GM21619 (cell line): ENCODE measurements at regions not wholly inside any gene's neighbourhood (a gene's known extent, or its start where the extent isn't known, plus 50 kb on each side); places are given as distances from the start of the nearest gene placed in this dataset.

Experiments
- ATAC-seq: cut with Tn5 transposase; IDR thresholded peaks from one replicate; pipeline ENCODE4 v1.9.1; 2021; ENCODE audit not compliant: unreplicated experiment

DNA sequence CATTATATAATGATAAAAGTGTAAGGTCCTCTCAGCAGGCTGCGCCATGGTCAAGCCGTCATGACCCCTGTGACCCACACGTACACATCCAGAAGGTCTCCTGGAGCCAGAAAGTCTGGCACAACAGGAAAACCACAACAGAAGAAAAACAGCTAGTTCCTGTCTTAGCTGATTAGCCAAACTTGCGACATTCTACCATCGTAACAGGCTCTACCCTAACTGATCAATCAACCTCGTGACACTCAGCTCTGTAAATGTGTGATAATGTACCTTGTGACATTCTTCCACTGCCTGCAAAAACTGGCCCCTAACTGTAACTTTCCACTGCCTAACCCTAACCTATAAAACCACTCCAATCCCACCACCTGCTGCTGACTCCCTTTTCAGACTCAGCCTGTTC is 316.4 kb upstream of the TUSC1 start:
- no peak for ATAC-seq

DNA sequence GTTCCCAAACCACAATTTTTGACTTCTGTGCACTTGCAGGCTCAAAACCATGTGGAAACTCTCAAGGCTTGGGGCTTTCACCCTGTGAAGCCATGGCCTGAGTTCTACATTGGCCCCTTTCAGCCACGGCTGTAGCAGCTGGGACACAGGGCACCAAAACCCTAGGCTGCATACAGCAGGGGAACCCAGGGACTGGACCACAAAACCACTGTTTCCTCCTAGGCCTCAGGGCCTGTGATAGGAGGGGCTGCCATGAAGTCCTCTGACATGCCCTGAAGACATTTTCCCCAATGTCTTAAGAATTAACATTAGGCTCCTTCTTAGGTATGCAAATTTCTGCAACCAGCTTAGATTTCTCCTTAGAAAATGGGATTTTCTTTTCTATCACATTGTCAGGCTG is 312.1 kb upstream of the TUSC1 start:
- ATAC-seq: no peak

DNA sequence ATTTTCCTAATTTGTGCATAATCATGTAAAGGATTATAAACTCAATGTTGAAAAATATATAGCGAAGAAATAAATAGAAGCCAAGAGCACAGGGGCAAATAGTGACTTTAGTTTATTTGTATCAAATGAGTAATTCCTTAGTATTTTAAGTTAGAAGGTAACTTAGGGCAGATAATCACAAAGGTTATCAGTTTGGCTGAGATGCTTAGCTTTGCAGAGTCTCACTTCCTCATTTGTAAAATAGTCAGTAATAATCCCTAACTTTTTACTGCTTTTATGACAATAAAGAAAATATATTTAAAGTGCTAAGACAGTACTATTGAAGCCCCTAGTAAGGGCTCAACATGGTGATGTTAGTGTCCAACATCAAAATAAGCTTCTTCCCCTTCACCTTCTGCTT is 297.4 kb upstream of the TUSC1 start:
- ATAC-seq: no peak

DNA sequence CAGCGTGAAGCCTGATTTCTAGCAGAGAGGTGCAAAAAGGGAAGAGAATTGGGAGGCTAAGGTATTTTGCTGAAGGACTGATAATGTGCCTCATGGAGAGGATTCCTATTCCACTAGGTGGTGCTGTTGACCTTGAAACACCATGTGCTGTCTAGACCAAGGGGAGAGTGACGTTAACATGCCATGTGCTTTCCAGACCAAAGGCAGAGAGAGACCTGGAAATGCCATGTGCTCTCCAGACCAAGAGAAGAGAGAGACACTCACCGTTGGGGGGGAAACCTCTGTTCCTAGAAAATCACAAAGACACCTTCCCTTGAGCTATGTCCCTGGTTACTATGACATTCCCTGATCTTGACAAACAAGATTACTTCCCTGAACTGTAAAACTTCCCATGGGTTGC is 286.0 kb upstream of the TUSC1 start:
- no peak for ATAC-seq

DNA sequence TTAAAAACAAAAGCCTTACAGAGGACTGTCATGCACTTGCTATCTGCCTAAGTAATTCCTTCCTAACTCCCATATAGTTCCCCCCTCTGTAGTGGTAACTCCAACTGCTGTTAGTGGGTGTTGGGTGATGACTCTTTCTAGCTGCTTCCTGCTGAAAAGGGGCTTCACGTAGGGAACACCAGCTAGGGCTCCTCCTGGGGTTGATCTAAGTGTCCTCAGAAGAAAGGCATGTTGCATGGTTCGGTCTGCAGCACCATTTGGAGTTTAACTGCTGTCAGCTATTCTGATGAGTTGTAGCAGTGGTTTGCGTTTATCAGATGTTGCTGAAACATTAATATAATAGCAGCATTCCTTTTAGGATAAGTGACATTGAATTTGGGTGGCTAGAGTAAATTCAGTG is 281.9 kb upstream of the TUSC1 start:
- no peak for ATAC-seq

DNA sequence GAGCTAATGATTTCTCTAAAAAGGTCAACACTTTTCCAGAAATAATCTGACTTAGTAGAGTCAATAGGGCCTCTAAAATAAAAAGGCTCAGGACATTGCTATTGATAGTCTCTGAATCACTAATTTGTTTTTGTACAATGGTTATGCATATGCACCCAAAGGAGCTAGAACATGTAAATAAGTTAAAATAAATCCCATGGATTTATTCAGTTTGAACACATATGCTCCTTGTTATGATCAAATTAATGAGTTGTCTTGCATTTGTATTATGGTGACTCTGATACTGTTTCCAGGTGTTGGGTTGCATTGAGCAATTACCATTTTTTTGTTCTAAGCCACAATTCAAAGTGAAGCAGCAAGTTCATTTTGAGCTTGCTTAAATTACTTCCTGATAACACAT is 276.0 kb upstream of the TUSC1 start:
- ATAC-seq: no peak

DNA sequence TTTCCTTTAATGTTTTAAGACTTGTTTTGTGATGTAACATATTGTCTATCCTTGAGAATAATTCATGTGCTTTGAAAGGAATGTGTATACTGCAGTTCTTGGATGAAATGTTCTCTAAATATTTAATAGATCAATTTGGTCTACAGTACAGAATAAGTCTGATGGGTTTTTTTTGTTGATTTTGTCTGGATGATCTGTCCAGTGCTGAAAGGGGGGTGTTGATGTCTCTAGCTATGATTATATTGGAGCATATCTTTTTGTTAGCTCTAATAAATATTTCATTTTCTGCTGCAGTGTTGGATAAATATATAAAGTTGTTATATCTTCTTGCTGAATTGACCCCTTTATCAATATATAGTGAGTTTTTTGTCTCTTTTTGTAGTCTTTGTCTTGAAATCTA is 269.9 kb upstream of the TUSC1 start:
- no peak for ATAC-seq

DNA sequence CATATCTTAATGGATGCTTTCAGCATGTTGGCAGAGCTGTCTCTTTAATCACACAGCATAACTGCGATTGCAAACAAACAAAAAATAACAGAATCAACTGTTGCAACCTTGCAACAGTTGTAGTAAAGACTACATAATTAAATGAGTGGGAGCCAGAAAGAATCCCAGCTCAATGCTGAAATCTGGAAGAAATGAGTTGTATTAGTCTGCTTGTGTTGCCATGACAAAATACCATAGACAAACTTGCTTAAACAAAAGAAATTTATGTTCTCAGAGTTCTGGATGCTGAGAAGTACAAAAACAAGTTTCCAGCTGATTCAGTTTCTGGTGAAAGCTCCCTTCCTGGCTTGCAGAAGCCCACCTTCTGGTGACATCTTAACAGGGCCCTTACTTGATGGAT is 260.9 kb upstream of the TUSC1 start:
- ATAC-seq: no peak

DNA sequence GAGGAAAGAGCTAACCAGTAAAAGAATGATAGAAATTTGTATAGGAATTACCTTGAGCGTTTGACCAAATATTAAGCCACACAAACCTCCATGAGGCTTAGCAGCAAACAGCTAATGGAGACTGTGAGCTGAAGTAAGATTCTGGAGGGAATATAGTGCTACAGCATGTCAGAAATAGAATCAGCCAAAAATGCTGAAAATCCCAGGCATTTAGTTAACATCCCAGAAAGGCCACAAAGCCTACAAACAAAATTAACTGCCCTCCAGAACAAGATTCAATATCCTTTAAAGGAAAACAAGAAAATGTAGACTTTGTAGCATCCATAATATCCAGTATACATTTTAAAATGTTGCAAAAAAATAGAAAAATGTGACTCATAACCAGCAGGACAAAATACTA is 257.8 kb upstream of the TUSC1 start:
- ATAC-seq: no peak

DNA sequence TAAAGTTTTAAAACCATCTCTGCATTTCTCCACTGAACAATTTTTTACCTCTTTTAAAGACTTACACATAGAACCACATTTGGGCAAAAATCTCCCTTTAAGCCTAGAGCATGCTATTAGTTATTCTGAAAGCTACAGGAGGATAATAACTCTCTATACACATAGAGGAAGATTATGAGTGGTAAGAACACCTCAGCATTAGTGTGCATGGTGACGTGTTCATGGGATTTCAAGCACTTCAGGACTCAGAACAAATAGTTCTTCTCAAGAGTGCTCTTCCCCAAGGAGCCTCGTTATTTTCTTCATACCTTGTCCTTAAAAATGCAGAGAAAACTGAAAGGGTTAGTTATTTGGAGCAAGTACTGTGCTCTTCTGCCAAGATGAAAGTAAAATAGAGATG is 256.9 kb upstream of the TUSC1 start:
- ATAC-seq: no peak

DNA sequence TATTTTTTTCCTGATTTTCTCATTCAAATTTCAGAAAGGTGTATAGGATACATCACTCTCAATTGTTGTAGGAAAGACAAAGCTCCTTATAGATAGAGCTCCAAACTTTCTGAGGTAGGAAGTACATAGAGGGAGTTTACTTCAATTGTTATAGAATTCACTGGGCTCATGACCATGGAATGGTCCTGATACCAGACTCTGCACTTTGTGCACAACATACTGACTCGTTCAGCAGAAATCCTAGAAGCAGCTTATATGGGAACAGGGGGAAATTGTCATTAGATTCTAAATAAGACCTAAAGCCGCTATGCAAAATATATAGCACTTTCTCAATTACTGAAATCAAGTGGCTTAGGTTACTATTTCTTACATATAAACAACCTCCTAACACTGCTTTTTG is 240.5 kb upstream of the TUSC1 start:
- ATAC-seq: no peak

DNA sequence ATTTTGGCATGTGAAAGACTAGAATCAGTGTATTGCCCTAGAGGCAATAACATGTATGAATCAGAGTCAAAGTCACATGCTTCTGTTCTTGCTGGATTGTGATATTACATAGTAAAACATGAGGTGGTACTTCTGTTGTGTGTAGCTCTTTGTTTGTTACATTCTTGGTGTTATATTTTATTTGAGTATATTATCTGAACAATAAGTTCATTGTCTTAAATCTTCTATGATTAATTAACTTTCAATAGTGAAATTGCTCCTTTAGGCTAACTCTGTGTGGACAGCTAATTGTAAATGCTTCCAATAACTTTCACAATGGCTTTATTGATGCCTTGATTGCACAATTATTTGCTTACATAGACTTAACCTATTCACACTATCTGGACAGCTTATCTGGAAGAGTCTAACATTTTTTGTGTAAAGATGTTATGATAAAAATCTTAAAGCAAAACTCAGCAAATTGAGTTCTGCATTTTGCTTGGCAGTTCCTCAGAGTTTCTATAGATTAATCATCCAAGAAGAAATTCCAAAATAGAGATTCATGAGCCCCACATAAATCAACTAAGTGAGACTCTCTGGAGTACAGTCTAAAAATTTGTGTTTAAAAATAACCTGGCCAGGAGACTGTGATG is 239.6 kb upstream of the TUSC1 start:
- ATAC-seq: no peak

DNA sequence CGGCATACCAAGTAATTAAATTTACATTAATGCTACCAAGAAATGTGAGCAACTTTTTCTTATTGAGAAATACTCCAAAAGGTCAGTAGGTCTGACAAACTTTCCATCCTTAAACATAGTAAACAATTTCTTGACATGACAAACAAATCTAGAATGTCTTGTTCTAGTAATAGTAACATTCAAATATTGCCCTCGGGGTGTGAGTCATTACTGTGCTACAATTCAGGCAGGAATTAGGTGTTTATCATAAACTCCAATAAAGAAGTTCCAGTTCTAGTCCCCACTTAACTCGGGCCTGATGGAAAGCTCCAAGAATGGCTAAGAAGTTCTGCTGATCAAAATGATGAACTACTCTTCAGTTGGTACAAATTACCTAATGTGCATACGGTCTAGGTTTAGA is 235.6 kb upstream of the TUSC1 start:
- ATAC-seq: no peak

DNA sequence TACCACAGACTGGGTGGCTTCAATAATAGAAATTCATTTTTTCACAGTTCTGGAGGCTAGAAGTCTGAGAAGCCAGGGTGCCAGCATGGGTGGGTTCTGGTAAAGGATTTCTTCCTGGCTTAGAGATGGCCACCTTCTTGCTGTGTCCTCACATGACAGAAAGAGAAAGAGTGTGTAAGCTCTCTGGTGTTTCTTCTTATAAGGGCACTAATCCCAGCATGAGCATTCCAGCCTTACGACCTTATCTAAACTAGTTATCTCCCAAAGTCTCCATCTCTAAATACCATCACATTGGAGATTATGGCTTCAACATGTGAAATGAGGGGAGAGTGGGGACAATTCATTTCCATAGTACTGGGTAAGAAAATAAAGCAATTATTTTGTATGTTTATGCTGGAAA is 226.5 kb upstream of the TUSC1 start:
- ATAC-seq: no peak

DNA sequence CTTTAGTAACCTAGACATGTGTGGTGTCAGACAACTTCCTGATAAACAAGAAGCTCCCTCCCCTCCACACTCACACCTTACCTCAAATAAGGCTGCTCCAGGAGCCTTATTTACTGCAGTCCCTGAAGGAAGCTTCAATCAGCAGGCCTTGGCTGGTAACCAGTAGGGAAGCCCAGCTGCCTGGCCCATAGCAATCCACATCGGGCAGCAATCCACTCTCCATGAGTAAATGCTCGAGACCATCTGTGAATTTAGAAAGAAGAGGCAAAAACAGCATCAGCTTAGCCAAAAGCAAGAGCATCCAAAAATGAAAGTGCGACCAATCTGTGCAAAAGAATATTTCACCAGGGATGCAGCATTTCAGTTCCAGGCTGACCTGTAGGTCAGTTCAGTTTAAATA is 213.3 kb upstream of the TUSC1 start:
- no peak for ATAC-seq

DNA sequence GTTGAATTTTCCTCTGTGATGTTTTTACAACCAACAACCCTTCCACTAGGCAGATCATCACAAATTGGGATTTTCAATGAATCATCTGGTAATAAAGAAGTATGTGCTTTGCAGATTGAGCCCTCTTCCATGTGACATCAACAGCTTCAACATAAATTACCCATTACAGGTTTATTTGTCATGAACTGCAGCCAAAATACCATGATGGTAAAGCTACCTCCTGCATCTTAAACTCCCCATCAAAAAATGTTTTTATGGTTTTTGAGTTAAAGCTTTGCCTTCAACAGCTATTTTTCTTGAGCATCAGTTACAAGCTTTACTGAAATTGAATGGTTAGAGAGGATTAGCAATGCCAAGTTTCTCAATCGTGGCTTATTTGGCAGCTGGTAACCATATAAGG is 211.4 kb upstream of the TUSC1 start:
- ATAC-seq: no peak

DNA sequence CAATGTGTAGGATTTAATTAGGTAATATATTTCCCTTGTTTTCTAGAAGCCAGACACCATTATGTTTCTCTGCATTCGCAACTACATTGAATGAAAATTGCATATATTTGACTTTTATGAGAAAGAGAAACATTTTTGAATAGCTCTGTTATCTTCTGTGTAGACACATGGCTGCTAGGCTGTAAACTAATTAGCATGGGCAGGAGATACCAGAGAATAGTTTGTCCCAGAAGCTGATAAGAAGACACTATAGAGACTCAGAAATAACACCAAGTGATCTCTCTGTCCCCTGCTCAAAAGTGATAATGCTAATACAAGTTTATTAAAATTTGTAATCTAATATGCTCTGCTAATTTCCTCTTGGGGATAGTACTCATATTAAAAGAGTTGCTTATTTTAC is 198.0 kb upstream of the TUSC1 start:
- no peak for ATAC-seq

DNA sequence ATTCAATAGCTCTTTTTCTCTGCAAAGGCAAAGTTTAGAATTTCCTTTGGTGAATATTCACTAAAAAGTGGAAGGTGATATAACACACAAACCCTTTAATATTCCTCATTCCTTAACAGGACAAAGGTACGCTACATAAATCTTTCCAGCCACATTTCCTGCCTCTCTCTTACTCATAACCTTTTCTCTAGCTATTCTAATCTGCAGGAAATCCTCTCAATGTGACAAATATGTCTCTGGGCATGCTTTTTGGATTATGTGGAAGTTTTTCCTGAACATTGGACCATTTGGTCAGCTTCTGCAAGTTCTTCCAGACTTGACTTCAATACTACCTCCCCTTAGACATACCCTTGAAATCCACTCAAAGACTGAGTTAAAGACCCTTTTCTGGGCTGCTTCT is 186.3 kb upstream of the TUSC1 start:
- no peak for ATAC-seq

DNA sequence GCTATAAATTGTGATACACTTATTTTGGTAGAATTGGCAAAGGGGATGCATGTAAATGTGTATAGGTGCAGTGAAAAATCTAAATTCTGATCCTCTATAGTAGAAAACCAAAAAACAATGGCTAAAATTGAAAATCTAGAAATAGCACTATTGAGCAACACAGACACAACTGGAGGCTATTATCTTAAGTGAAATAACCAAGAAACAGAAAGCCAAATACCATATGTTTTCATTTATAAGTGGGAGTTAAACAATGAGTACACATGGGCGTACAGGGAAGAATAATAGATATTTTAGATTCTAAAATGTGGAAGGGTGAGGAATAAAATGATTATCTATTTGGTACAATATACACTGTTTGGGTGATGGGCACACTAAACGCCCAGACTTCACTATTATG is 183.2 kb upstream of the TUSC1 start:
- no peak for ATAC-seq

DNA sequence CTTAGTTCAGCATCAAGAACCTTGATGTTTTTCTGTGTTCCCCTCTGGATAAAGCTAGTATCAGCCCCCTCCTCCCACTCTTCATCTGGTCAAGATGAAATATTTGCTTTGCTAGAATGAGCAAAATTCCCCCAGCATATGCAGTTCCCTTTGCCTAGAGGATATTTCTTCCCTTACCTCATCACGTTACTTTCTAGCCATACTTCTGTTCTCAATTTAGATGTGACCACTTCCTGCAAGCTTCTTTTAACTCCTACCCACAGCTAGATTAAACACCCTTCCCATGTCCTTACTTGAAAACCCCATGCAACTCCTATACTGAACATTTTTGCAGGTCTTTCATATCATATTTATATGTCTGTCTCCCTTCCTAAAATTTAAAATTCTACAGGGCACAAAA is 178.9 kb upstream of the TUSC1 start:
- no peak for ATAC-seq

DNA sequence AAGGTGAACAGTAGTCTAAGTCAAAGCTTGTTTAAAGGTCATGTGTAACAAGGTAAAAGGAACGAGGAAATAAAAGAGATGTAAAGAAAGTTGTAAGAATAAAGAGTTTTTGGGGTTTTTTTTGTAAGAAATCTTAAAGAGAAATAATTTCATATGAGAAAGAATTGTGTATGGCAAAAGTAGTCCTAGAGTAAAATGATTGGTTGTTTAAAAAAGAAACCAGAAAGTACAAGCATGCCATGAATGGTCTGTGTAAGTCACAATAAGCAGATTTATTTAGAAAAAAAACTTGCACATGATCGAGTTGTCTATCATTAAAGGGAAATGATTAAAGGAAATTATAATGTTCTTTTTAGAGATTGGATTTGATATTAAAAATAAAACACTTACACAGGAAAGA is 172.6 kb upstream of the TUSC1 start:
- ATAC-seq: no peak

DNA sequence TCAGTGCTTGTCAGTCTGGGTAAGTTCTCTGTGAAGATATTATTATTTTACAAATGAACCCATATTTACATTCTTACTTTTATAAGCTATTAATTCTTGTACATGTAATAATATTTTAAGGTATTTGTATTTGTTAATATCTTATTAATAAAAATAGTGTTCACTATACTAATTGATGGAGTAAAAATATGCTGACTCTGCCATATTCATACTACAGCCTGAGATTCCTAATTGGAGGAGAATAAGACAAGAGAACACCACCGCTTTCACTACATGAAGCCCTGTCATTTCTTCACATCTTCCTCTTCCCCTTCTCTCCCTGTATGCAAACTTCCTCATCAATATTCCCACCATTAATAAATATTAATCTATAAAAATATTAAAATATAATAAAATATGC is 167.6 kb upstream of the TUSC1 start:
- no peak for ATAC-seq

DNA sequence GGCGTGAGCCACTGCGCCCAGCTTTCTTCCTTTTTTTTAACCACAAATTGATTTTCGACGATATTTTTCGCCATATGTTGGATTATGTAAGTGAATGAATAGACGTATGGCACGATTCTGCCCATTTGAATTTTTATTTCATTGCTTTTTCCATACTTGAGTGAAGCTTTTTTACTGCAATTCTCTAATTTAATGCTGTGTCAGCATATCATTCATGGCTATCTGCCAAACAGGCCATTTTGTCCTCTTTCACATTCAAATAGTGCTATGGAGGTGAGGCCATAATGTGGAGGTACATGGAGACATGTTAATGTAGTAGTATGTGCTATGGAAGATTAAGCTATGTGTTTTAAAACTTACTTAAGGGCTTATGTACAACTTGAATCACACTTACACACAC is 152.1 kb upstream of the TUSC1 start:
- no peak for ATAC-seq

DNA sequence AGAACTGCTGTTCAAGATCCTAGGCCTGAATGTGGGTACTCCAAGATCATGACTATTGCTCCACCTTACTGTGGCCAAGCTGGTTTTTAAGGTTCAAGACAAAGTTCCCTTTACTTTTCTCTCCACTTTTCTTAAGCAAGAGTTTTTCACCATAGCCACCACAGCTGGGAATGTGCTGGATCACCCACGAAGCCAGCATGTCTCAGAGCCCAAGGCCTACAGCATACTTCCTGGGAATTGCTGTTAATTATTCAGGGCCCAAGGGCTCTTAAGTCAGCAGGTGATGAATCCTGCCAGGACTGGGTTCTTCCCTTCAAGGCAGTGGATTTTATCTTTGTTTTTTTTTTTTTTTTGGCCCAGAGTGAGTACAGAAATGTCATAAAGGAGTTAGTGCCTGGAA is 149.4 kb upstream of the TUSC1 start:
- ATAC-seq: no peak
